ENCODE measurements at regions not wholly inside any gene's neighbourhood (a gene's known extent, or its start where the extent isn't known, plus 50 kb on each side); places are given as distances from the start of the nearest gene placed in this dataset.

DNA sequence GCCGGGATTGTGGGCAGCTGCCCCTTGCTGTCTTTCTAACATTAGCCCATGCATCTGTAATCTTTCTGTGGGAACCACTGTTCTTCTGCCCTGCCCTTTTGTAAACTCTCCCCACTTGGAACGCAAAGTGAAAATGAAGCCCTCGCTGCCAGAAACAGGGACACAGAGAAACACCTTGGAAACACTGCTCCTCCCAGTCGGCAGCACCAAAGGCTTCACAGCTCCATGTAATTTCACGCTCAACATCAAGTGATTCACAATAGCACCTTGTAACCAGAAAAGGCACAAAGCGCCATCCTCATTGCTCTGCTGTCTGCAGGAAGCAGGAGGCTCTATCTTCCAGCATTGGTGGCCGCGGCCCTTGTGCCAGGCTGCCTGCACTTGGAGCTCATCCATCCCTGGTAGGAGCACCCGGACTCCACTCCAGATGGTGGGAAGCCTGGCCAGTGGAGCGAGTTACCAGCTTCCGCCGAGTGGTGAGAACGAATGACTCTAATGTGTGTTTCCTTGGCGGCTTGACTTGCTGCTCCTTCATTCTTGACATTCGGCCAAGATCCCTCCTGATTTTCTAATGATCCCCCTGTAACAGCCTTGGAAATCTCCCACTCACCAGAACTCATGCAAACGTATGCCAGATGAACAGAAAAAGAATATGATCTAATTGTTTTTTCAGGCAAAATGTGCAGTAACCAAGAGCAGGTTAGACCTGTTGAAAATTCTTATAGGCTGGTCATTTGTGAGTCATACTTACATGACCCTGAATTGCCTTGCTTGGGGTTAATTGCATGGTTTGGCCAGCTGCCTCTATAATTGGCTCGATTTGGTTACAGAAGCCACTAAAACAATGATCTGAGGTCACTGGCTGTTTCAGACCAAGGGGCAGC is 169.1 kb upstream of the CDYL start:
- intact Hi-C loops (cut with DNase I): loop anchor here (5.0 kb wide), 1 partner anchor 170 kb away; the partner anchor contains the start of gene CDYL
- DNase-seq: peak; percentile 48 to 89 (median 73)

GRCh38 chr6:4606016-4606415 is 170.2 kb upstream of the CDYL start:
- no peak for DNase-seq
- intact Hi-C loops (cut with DNase I): loop anchor here (5.0 kb wide), 1 partner anchor 171 kb away; the partner anchor contains the start of gene CDYL

DNA sequence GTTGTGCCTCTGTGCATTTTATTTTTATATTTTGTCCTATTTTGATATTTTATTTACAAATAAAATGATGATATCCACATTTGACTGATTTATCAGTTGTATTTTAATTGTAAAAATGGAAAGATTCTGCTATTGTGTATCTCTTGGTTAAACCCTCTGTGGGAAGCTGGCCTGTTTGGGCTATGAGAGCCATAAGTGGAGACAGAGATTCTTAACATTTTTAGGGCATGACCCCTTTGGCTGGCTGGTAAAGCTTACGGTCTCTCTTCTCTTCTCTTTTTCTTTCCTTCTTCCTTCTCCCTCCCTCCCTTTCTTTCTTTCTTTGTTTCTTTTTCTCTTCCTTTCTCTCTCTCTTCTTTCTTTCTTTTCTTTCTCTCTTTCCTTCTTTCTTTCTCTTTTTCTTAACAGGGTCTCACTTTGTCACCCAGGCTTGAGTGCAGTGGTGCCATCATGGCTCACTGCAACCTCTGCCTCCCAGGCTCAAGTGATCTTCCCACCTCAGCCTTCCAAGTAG is 172.3 kb upstream of the CDYL start:
- DNase-seq: no peak
- intact Hi-C loops (cut with DNase I): no loop called here

DNA sequence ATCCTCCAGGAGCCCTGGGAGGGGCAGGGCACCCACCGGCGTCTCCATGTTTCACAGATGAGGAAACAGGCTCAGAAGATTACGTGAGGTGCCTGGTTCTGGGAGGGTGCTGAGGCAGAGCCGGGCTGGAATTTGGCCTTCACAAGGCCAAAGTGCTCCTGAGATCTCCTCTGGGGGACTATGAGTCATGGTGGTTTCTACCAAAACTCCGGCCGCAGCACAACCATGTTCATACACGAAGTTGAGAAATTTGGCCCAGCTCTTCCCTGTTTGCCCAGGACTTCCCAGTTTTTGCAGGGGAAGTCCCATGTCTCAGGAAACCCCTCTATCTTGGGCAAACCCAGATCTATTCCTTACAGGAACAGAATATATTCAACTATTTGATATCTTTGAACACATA is 172.9 kb upstream of the CDYL start:
- DNase-seq: no peak
- intact Hi-C loops (cut with DNase I): no loop called here

- intact Hi-C loops (cut with DNase I): no loop called here
- DNase-seq: no peak
Observed at GRCh38 chr6:4599924-4600323, 176.3 kb upstream of the CDYL start.

- intact Hi-C loops (cut with DNase I): no loop called here
- DNase-seq: no peak
Observed at GRCh38 chr6:4598384-4598995, 177.7 kb upstream of the CDYL start.

GRCh38 chr6:4593951-4594350 is 182.3 kb upstream of the CDYL start:
- intact Hi-C loops (cut with DNase I): no loop called here

DNA sequence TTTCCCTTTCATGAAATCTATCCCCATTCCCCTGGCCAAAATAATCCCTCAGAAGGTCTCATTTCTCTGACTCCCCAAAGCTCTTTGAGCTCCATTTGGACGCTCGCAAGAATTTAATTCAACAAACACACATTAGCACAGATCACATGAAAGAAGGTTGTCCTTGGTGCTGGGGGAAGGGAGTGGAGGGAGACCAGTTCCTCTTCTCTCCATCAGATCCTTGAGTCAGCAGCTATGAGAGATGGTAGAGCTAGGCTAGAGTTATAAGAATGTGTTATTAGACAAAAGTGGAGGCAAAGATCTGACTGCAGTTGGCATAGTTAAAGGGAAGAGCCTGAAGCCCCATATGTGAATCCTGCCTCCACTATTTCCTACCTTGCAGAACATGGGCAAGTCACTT is 184.2 kb upstream of the CDYL start:
- intact Hi-C loops (cut with DNase I): no loop called here
- no peak for DNase-seq

More at GRCh38 chr6:4593951-4594350, 182.3 kb upstream of the CDYL start:
- no peak for DNase-seq

DNA sequence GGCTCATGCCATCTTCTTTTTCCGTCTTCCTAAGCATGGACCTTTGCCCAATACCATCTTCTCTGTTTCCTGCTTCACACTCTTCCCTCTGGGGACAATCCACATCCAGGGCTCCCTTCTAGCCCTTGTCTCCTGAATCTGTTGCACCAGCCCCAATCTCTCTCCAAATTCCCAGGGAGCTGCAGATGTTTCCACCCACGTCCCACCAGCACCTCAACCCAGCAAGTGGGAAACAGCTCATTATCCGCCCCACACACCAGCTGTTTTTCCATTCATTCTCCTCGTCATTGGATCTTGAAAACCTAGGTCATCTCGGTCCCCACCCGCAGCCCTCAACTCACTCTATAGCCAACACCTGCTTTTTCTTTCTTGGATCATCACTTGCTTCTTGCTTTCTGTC is 185.0 kb upstream of the CDYL start:
- intact Hi-C loops (cut with DNase I): no loop called here
- no peak for DNase-seq

- intact Hi-C loops (cut with DNase I): no loop called here
Observed at GRCh38 chr6:4589295-4589694, 186.9 kb upstream of the CDYL start.

DNA sequence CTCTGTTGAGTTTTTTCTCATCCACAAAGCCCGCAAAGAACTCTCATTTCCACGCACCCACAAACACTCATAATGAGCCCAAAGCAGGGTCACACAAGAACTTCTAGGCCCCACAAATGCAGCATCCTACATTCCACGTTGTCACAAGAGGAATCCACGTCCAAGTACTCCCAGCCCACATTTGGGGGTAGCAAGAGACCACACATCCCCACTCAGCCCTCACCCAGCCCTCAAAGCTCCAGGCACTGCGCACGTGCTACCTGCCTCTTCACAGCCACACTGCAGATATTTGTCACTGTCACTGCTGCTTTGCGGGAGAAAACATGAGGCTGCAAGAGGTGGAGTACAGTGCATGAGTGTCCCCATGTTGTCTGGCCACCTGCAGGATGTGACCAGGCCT is 187.6 kb upstream of the CDYL start:
- no peak for DNase-seq
- intact Hi-C loops (cut with DNase I): no loop called here

More at GRCh38 chr6:4589295-4589694, 186.9 kb upstream of the CDYL start:
- DNase-seq: no peak

DNA sequence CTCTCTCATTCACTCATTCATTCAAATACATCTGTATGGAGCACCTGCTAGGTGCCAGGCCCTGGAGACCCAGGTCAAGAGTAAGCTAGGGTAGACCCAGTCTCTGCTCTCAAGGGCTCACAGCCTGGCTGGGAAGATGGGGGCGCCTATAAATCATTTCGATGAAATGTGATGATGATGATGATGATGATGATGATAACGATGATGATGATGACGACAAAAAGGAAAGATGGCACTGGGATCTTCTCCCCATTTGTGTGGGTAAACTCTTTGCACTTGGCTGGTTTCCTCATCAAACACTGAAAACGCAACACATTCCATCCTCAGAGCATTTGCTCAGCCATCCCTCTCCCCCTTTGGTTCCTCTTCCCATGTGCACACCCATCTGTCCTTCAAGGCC is 188.0 kb upstream of the CDYL start:
- intact Hi-C loops (cut with DNase I): no loop called here
- DNase-seq: no peak

DNA sequence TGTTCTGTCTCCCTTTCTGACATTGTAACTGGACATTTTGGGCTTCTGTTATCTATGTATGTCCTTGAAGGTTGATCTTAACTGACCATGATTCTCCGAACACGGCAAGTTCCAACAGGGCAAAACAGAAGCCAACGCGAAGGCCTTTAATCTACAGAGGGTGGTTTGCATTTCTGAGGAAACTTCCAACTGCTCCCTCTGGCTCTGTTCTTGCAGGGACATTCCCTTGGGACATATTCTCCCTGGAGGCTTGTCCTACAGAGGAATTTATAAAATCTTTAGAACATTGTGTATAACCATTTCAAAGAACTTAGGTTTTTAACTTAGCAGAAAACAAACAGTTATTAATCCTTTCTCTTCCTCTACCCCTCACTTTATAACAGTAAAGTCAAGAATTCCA is 189.0 kb upstream of the CDYL start:
- intact Hi-C loops (cut with DNase I): no loop called here
- DNase-seq: no peak

- intact Hi-C loops (cut with DNase I): no loop called here
Observed at GRCh38 chr6:4586469-4586859, 189.7 kb upstream of the CDYL start.

GRCh38 chr6:4585682-4586468 is 190.3 kb upstream of the CDYL start:
- intact Hi-C loops (cut with DNase I): no loop called here
- no peak for DNase-seq

More at GRCh38 chr6:4586469-4586859, 189.7 kb upstream of the CDYL start:
- DNase-seq: no peak

GRCh38 chr6:4584801-4585200 is 191.4 kb upstream of the CDYL start:
- intact Hi-C loops (cut with DNase I): no loop called here
- no peak for DNase-seq

DNA sequence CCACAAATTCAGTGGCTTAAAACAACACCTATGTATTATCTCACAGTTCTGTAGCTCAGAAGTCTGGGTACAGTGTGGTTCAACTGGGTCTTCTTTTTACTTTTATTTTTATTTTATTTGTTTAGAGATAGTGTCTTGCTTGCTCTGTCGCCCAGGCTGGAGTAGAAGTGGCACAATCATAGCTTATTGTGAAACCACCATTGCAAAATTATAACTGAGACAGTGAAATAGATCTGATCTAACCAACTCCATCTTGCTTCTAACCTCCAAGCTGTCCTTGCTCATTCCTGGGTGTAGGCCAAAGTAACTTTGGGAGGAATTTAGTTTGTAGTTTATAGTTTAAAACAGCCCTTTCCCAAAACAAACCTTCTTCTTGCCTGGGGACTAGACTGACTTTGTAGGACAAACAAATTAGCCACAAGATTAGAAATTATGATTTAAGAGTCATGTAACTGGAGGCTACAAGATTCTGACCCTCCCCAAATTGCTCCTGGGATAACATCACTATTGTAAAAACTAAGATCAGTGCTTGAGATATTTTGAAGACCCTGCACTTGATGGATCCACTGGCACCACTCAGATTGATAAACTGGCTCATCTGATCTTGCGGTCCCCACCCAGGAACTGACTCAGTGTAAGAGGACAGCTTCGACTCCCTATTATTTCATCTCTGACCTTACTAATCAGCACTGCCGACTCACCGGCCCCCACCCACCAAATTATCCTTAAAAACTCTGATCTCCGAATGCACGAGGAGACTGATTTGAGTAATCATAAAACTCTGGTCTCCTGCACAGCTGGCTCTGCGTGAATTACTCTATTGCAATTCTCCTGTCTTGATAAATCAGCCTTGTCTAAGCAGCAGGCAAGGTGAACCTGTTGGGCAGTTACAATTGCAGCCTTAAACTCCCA is 193.4 kb upstream of the CDYL start:
- no peak for DNase-seq

More for the DNA sequence above, 193.4 kb upstream of the CDYL start:
- intact Hi-C loops (cut with DNase I): no loop called here
